PC-9 (cell line): ENCODE measurements at regions not wholly inside any gene's neighbourhood (a gene's known extent, or its start where the extent isn't known, plus 50 kb on each side); places are given as distances from the start of the nearest gene placed in this dataset.

Source experiments
- CTCF ChIP-seq: fragments of 200-600 bp; sonication (generic); conservative IDR thresholded peaks from 2 replicates; pipeline ENCODE4 v1.6.1; 2017; ENCODE audit warnings: mixed run types, antibody characterized with exemption, mild to moderate bottlenecking, moderate library complexity
- EZH2 ChIP-seq: fragments of 200-600 bp; sonication (generic); IDR thresholded peaks from 2 replicates; pipeline ENCODE4 v1.8.0; 2017; ENCODE audit warnings: antibody characterized with exemption, low read depth

GRCh38 chr6:112881828-112882780 is 535.0 kb downstream of the RFPL4B start:
- TF ChIP-seq CTCF (no peak), EZH2 (no peak)
